ENCODE measurements at regions not wholly inside any gene's neighbourhood (a gene's known extent, or its start where the extent isn't known, plus 50 kb on each side); places are given as distances from the start of the nearest gene placed in this dataset.

- TF ChIP-seq EP300 (IDR thresholded peaks at IDR 0.05) (no peak), POLR2A (IDR thresholded peaks at IDR 0.05) (no peak), POLR2AphosphoS5 (IDR thresholded peaks at IDR 0.05) (no peak)
- TF ChIP-seq, protein P1, sequence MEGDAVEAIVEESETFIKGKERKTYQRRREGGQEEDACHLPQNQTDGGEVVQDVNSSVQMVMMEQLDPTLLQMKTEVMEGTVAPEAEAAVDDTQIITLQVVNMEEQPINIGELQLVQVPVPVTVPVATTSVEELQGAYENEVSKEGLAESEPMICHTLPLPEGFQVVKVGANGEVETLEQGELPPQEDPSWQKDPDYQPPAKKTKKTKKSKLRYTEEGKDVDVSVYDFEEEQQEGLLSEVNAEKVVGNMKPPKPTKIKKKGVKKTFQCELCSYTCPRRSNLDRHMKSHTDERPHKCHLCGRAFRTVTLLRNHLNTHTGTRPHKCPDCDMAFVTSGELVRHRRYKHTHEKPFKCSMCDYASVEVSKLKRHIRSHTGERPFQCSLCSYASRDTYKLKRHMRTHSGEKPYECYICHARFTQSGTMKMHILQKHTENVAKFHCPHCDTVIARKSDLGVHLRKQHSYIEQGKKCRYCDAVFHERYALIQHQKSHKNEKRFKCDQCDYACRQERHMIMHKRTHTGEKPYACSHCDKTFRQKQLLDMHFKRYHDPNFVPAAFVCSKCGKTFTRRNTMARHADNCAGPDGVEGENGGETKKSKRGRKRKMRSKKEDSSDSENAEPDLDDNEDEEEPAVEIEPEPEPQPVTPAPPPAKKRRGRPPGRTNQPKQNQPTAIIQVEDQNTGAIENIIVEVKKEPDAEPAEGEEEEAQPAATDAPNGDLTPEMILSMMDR (IDR thresholded peaks at IDR 0.05), result no peak
These were observed 53.3 kb upstream of the PSD2 start for GRCh38 chr5:139742173-139742903.

Data from sigmoid colon (tissue), 4 donors.